NT2/D1 (cell line): ENCODE measurements at regions not wholly inside any gene's neighbourhood (a gene's known extent, or its start where the extent isn't known, plus 50 kb on each side); places are given as distances from the start of the nearest gene placed in this dataset.

Source experiments
- SUZ12 ChIP-seq: IDR thresholded peaks from 2 replicates; pipeline ENCODE4 v1.6.1; 2011; ENCODE audit not compliant: insufficient read length, insufficient read depth; ENCODE audit errors: extremely low read depth
- YY1 ChIP-seq: IDR thresholded peaks from 2 replicates; pipeline ENCODE4 v1.6.1; 2011; ENCODE audit not compliant: insufficient read length, insufficient read depth
- ZNF274 ChIP-seq: IDR thresholded peaks from 2 replicates; pipeline ENCODE4 v1.6.1; 2011; ENCODE audit warnings: mild to moderate bottlenecking, low read depth, low read length

- TF ChIP-seq YY1 (no peak), ZNF274 (no peak), SUZ12 (no peak)
Measured at GRCh38 chr3:127363171-127363570, 75.3 kb upstream of the PRR20G start.
